Stomach smooth muscle (tissue), 2 donors: ENCODE measurements at regions not wholly inside any gene's neighbourhood (a gene's known extent, or its start where the extent isn't known, plus 50 kb on each side); places are given as distances from the start of the nearest gene placed in this dataset.

Experiments used
- H3K27ac ChIP-seq: one replicate; pipeline ENCODE4 v1.7.0; 2013; ENCODE audit warnings: mild to moderate bottlenecking, low read length, inconsistent platforms
- H3K27me3 ChIP-seq, 2 donors: one replicate each; pipeline ENCODE4 v1.7.0; 2013; ENCODE audit warnings: low read length in 2 of 2; ENCODE audit not compliant: insufficient read depth in 2 of 2, control insufficient read depth in 1 of 2
- H3K36me3 ChIP-seq, 2 donors: one replicate each; pipeline ENCODE4 v1.7.0; 2013; ENCODE audit warnings: low read length in 2 of 2; ENCODE audit not compliant: control insufficient read depth in 2 of 2, insufficient read depth in 2 of 2
- H3K4me1 ChIP-seq: one replicate; pipeline ENCODE4 v1.7.0; 2013; ENCODE audit warnings: low read length; ENCODE audit not compliant: control insufficient read depth, insufficient read depth
- H3K4me3 ChIP-seq, 2 donors: one replicate each; pipeline ENCODE4 v1.7.0; 2013; ENCODE audit warnings: low read length in 2 of 2
- H3K9ac ChIP-seq, 2 donors: one replicate each; pipeline ENCODE4 v1.7.0; 2013; ENCODE audit warnings: low read length in 2 of 2, mild to moderate bottlenecking in 1 of 2
- H3K9me3 ChIP-seq, 2 donors: one replicate each; pipeline ENCODE4 v1.7.0; 2013; ENCODE audit warnings: low read length in 2 of 2; ENCODE audit not compliant: control insufficient read depth in 2 of 2
- donor health status: healthy.
- donor health status: Pancreatic carcinoma.

DNA sequence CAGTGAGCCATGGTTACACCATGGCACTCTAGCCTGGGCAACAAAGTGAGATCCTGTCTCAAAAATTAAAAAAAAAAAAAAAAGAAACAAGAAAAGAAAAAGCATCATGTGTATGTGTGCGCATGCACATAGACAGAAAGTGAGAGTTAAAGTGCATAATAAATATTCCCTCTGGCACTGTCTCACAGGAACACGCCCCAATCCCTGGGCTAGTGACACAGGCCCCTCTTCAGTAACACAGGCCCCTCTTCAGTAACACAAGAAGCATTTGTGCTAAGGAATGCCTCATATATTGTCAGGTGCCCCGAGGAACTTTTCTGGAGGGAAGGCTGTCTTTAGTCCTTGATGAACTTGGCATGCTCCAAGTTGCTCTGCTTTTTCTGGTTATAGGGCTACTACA, 57.5 kb downstream of the RPL27A start:
- Histone ChIP-seq H3K4me3 (no peak overlapping the region), H3K9ac (no peak overlapping the region), H3K4me1 (peaks cover 28% of the 10 kb centered on the region), H3K36me3 (peaks cover 8 to 19% of the 10 kb centered on the region in 2 donors), H3K9me3 (no peaks in the 10 kb centered on the region), H3K27ac (no peak overlapping the region), H3K27me3 (no peaks in the 10 kb centered on the region)

DNA sequence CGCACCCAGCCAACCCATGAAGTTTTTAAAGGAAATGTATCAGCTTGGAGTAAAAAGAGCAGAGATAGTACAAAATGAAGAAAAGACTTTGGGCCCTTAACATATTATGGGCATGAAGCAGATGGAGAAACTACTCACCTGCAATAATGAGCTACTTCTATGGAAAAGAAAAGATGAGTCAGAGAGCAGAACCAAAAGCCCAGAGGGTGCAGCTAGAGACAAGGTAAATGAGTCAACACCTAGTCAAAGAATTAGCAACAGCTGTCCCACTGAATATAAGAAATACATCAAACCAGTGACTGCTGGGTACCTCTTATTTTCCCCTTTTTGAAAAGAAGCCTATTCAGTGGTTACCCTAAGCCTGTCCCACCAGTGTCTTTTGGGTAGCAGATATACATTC, 61.8 kb downstream of the RPL27A start:
- peaks cover 44% of the 10 kb centered on the region for H3K4me1 ChIP-seq
- H3K4me3 ChIP-seq, result no peak overlapping the region
- H3K9ac ChIP-seq, result no peak overlapping the region
- no peaks in the 10 kb centered on the region for H3K9me3 ChIP-seq
- no peaks in the 10 kb centered on the region for H3K27me3 ChIP-seq
- peaks cover 7 to 14% of the 10 kb centered on the region in 2 donors for H3K36me3 ChIP-seq
- no peak overlapping the region for H3K27ac ChIP-seq

- H3K27me3 ChIP-seq, result no peaks in the 10 kb centered on the region
- H3K9me3 ChIP-seq, result no peaks in the 10 kb centered on the region
- peaks cover 7 to 19% of the 10 kb centered on the region in 2 donors for H3K36me3 ChIP-seq
- peak overlapping the region; percentile 3 for H3K27ac ChIP-seq
- H3K4me1 ChIP-seq, result peaks cover 44% of the 10 kb centered on the region
- H3K9ac ChIP-seq, result no peak overlapping the region
- H3K4me3 ChIP-seq, result no peak overlapping the region
These were observed 63.0 kb downstream of the RPL27A start for GRCh38 chr11:8745431-8746253.

- Histone ChIP-seq H3K27ac (peak overlapping the region; percentile 3), H3K27me3 (no peaks in the 10 kb centered on the region), H3K4me3 (no peak overlapping the region), H3K4me1 (peaks cover 39% of the 10 kb centered on the region), H3K9ac (no peak overlapping the region), H3K9me3 (no peaks in the 10 kb centered on the region), H3K36me3 (peaks cover 7 to 19% of the 10 kb centered on the region in 2 donors)
These were observed 63.9 kb downstream of the RPL27A start for GRCh38 chr11:8746331-8746974.

GRCh38 chr11:8747173-8747572, 64.6 kb downstream of the RPL27A start:
- no peak overlapping the region for H3K4me3 ChIP-seq
- H3K27ac ChIP-seq, result peak overlapping the region; percentile 37
- H3K9ac ChIP-seq, result no peak overlapping the region
- no peaks in the 10 kb centered on the region for H3K9me3 ChIP-seq
- H3K36me3 ChIP-seq, result peaks cover 7 to 17% of the 10 kb centered on the region in 2 donors
- no peaks in the 10 kb centered on the region for H3K27me3 ChIP-seq
- H3K4me1 ChIP-seq, result peaks cover 35% of the 10 kb centered on the region

DNA sequence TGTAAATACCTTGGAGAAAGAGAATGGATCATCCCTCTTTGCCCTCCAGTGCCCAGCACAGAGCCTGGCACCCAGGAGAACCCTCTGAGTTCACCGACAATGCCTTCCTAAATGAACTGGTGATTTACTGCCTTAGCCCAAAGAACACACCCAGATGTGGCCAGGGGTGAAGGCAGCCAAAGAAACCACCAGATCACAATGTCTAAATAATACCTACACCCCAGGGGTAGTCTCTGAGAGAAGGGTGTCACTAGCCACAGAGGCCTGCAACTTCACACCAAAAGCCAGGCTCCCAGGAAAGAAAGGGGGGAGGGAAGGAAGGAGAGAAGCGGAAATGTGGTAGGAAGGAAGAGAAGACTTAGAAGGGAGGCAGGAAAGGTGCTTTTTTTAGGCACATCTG, 65.7 kb downstream of the RPL27A start:
- Histone ChIP-seq H3K27ac (peak overlapping the region; percentile 37), H3K9ac (no peak overlapping the region), H3K9me3 (no peaks in the 10 kb centered on the region), H3K27me3 (no peaks in the 10 kb centered on the region), H3K36me3 (peaks cover 7 to 17% of the 10 kb centered on the region in 2 donors), H3K4me1 (peaks cover 35% of the 10 kb centered on the region), H3K4me3 (no peak overlapping the region)

- Histone ChIP-seq H3K9ac (no peak overlapping the region), H3K27ac (peak overlapping the region; percentile 53), H3K4me1 (peaks cover 35% of the 10 kb centered on the region), H3K36me3 (peaks cover 7 to 17% of the 10 kb centered on the region in 2 donors), H3K27me3 (no peaks in the 10 kb centered on the region), H3K4me3 (no peak overlapping the region), H3K9me3 (no peaks in the 10 kb centered on the region)
These were observed 66.6 kb downstream of the RPL27A start for GRCh38 chr11:8749202-8749601.

DNA sequence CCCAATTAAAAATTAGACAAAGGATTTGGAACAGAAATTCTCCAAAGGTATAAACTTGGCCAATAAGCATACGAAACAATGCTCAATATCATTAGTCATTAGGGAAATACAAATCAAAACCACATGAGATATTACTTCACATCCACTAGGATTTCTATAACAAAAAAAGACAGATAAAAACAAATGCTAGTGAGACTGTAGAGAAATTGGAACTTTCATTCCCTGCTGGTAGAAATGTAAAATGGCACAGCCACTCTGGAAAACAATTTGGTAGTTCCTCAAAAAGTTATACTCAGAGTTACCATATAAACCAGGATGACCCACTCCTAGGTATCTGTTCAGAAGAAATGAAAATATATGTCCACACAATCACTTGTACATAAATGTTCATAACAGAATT, 71.6 kb downstream of the RPL27A start:
- no peaks in the 10 kb centered on the region for H3K27me3 ChIP-seq
- no peaks in the 10 kb centered on the region for H3K9me3 ChIP-seq
- H3K36me3 ChIP-seq, result peaks cover under 1 to 6% of the 10 kb centered on the region in 2 donors
- no peak overlapping the region for H3K9ac ChIP-seq
- peaks cover 34% of the 10 kb centered on the region for H3K4me1 ChIP-seq
- H3K27ac ChIP-seq, result no peak overlapping the region
- no peak overlapping the region for H3K4me3 ChIP-seq

GRCh38 chr11:8756201-8756600, 73.6 kb downstream of the RPL27A start:
- no peaks in the 10 kb centered on the region for H3K9me3 ChIP-seq
- peaks cover 46% of the 10 kb centered on the region for H3K4me1 ChIP-seq
- H3K36me3 ChIP-seq, result no peaks in the 10 kb centered on the region
- H3K27me3 ChIP-seq, result no peaks in the 10 kb centered on the region
- peak overlapping the region; percentile 84 for H3K27ac ChIP-seq
- no peak overlapping the region for H3K4me3 ChIP-seq
- H3K9ac ChIP-seq, result peak overlapping the region in 1 of 2 donors; percentile 36

GRCh38 chr11:8757047-8757446, 74.5 kb downstream of the RPL27A start:
- Histone ChIP-seq H3K36me3 (no peaks in the 10 kb centered on the region), H3K27me3 (no peaks in the 10 kb centered on the region), H3K9ac (peak overlapping the region; percentile 21 to 34), H3K4me1 (peaks cover 54% of the 10 kb centered on the region), H3K9me3 (no peaks in the 10 kb centered on the region), H3K4me3 (no peak overlapping the region), H3K27ac (peak overlapping the region; percentile 84)

GRCh38 chr11:8757533-8757932, 74.9 kb downstream of the RPL27A start:
- peak overlapping the region; percentile 84 for H3K27ac ChIP-seq
- no peak overlapping the region for H3K4me3 ChIP-seq
- H3K4me1 ChIP-seq, result peaks cover 58% of the 10 kb centered on the region
- no peaks in the 10 kb centered on the region for H3K27me3 ChIP-seq
- H3K9me3 ChIP-seq, result no peaks in the 10 kb centered on the region
- no peaks in the 10 kb centered on the region for H3K36me3 ChIP-seq
- peak overlapping the region in 1 of 2 donors; percentile 34 for H3K9ac ChIP-seq
